Stomach (tissue), 8 donors: ENCODE measurements at regions not wholly inside any gene's neighbourhood (a gene's known extent, or its start where the extent isn't known, plus 50 kb on each side); places are given as distances from the start of the nearest gene placed in this dataset.

ENCODE experiments used
- DNase-seq, 2 donors: peaks; one replicate each; pipeline versions ENCODE4 v3.0.0 to v3.0.0-alpha.2; 2013 to 2019
- H3K27ac ChIP-seq, 5 donors: fragments of 200-600 bp in 4 of 5; sonication (generic) in 4 of 5; one replicate each; pipeline ENCODE4 v1.5.1; 2013 to 2019; ENCODE audit warnings: mild to moderate bottlenecking in 1 of 5, moderate library complexity in 1 of 5
- H3K27me3 ChIP-seq, 3 donors: fragments of 200-600 bp; sonication (generic); one replicate each; pipeline ENCODE4 v1.5.1; 2017 to 2019; ENCODE audit warnings: mixed run types in 1 of 3
- H3K36me3 ChIP-seq, 4 donors: fragments of 200-600 bp; sonication (generic); 1 replicate in 3 of 4; 2 replicates in 1 of 4; pipeline ENCODE4 v1.5.1; 2016 to 2019
- H3K4me1 ChIP-seq, 4 donors: fragments of 200-600 bp; sonication (generic); one replicate each; pipeline ENCODE4 v1.5.1; 2016 to 2019
- H3K4me3 ChIP-seq, 4 donors: fragments of 200-600 bp; sonication (generic) in 3 of 4; one replicate each; pipeline ENCODE4 v1.5.1; 2016 to 2019; ENCODE audit warnings: mild to moderate bottlenecking in 1 of 4
- H3K9me3 ChIP-seq, 4 donors: fragments of 200-600 bp; sonication (generic); one replicate each; pipeline ENCODE4 v1.5.1; 2016 to 2019
- CTCF ChIP-seq, 7 experiments: fragments of 450-650 bp in 4 of 7; fragments of 200-600 bp in 3 of 7; sonication (generic) in 3 of 7; IDR thresholded peaks; one replicate each; pipeline ENCODE4 v1.5.1; 2016 to 2019; ENCODE audit warnings: antibody characterized with exemption in 7 of 7, control low read depth in 2 of 7, mild to moderate bottlenecking in 1 of 7
- EP300 ChIP-seq: sonication (generic); formaldehyde crosslinking; IDR thresholded peaks from one replicate; pipeline ENCODE4 v1.6.1; 2017; ENCODE audit warnings: antibody characterized with exemption
- POLR2A ChIP-seq, 4 donors: fragments of 450-650 bp; IDR thresholded peaks; one replicate each; pipeline ENCODE4 v1.6.1; 2016; ENCODE audit warnings: antibody characterized with exemption in 4 of 4, control low read depth in 2 of 4, mild to moderate bottlenecking in 1 of 4, moderate library complexity in 1 of 4
- POLR2AphosphoS5 ChIP-seq, 3 donors: sonication (generic); formaldehyde crosslinking; IDR thresholded peaks; one replicate each; pipeline ENCODE4 v1.6.1; 2016; ENCODE audit warnings: antibody characterized with exemption in 3 of 3
- WGBS, 5 donors: extraction: QIAGEN DNeasy Blood & Tissue Kit in 3 of 5; methylation state at CpG; one replicate each; pipeline versions ENCODE4 v1.1.5 to v1.1.7; 2013 to 2018; 5-methylcytosine and 5-hydroxymethylcytosine counted together
- intact Hi-C: fragments of 100-400 bp; cut with DNase I; formaldehyde crosslinking; loops from one replicate; pipeline ENCODE4 v1.15.1; 2023; ENCODE audit warnings: low total_unique reads
- donor health status: healthy with polysubstance abuse.
- donor health status: Bipolar disorder and iron deficiency.
- donor health status: healthy.

- no peaks in the 10 kb centered on the region for H3K27me3 ChIP-seq
- peaks cover 0 to 66% (median 37%) of the 10 kb centered on the region in 4 donors for H3K4me1 ChIP-seq
- H3K4me3 ChIP-seq, result no peak overlapping the region
- 90 to 93% (median 91%) methylated on average over 11 of the region's 11 CpGs for WGBS, 5 donors
- H3K36me3 ChIP-seq, result no peaks in the 10 kb centered on the region
- no peak overlapping the region for H3K27ac ChIP-seq
- no peak for DNase-seq
- intact Hi-C loops, result no loop called here
- H3K9me3 ChIP-seq, result no peaks in the 10 kb centered on the region
- TF ChIP-seq CTCF (IDR thresholded peaks at IDR 0.05) (no peak), POLR2A (IDR thresholded peaks at IDR 0.05) (no peak), POLR2AphosphoS5 (IDR thresholded peaks at IDR 0.05) (no peak), EP300 (no peak)
Measured at GRCh38 chr22:25389541-25389919, 170.1 kb downstream of the CRYBB2 start.

- H3K9me3 ChIP-seq, result no peaks in the 10 kb centered on the region
- H3K4me3 ChIP-seq, result no peak overlapping the region
- H3K36me3 ChIP-seq, result no peaks in the 10 kb centered on the region
- H3K4me1 ChIP-seq, result peaks cover 0 to 72% (median 40%) of the 10 kb centered on the region in 4 donors
- intact Hi-C loops, result no loop called here
- TF ChIP-seq CTCF (IDR thresholded peaks at IDR 0.05) (no peak), EP300 (no peak), POLR2A (IDR thresholded peaks at IDR 0.05) (no peak), POLR2AphosphoS5 (IDR thresholded peaks at IDR 0.05) (no peak)
- no peaks in the 10 kb centered on the region for H3K27me3 ChIP-seq
- H3K27ac ChIP-seq, result no peak overlapping the region
- 82 to 95% (median 88%) methylated on average over 13 to 20 of the region's 20 CpGs for WGBS, 5 donors
- no peak for DNase-seq
Measured at GRCh38 chr22:25390297-25391240, 171.1 kb downstream of the CRYBB2 start.

- Histone ChIP-seq H3K36me3 (no peaks in the 10 kb centered on the region), H3K9me3 (no peaks in the 10 kb centered on the region), H3K4me3 (no peak overlapping the region), H3K27ac (no peak overlapping the region), H3K27me3 (no peaks in the 10 kb centered on the region), H3K4me1 (peaks cover 0 to 67% (median 38%) of the 10 kb centered on the region in 4 donors)
- no peak for DNase-seq
- TF ChIP-seq CTCF (IDR thresholded peaks at IDR 0.05) (no peak), EP300 (no peak)
- WGBS, 5 donors, result 87 to 99% (median 92%) methylated on average over 8 of the region's 8 CpGs
- intact Hi-C loops, result no loop called here
Measured at GRCh38 chr22:25392584-25392983, 171.9 kb upstream of the GRK3 start.

- Histone ChIP-seq H3K36me3 (no peaks in the 10 kb centered on the region), H3K27ac (no peak overlapping the region), H3K27me3 (no peaks in the 10 kb centered on the region), H3K4me1 (peaks cover 6 to 66% (median 40%) of the 10 kb centered on the region in 4 donors), H3K4me3 (no peak overlapping the region), H3K9me3 (no peaks in the 10 kb centered on the region)
- intact Hi-C loops, result no loop called here
- WGBS, 5 donors, result 91 to 98% (median 94%) methylated on average over 11 to 15 of the region's 15 CpGs
- TF ChIP-seq EP300, result no peak
- no peak for TF ChIP-seq CTCF (IDR thresholded peaks at IDR 0.05)
- no peak for TF ChIP-seq POLR2AphosphoS5 (IDR thresholded peaks at IDR 0.05)
- TF ChIP-seq POLR2A (IDR thresholded peaks at IDR 0.05), result no peak
- DNase-seq, result no peak
Measured at GRCh38 chr22:25393121-25393805, 171.2 kb upstream of the GRK3 start.
